Gastrocnemius medialis (tissue), 4 donors: ENCODE measurements at regions not wholly inside any gene's neighbourhood (a gene's known extent, or its start where the extent isn't known, plus 50 kb on each side); places are given as distances from the start of the nearest gene placed in this dataset.

Experiments
- POLR2A ChIP-seq, 2 donors: fragments of 450-650 bp; IDR thresholded peaks; one replicate each; pipeline ENCODE4 v1.6.1; 2017; ENCODE audit warnings: antibody characterized with exemption in 2 of 2, mild to moderate bottlenecking in 2 of 2, moderate library complexity in 2 of 2
- TF ChIP-seq, protein P1 (sequence below), 5 experiments: fragments of 450-650 bp in 3 of 5; fragments of 200-600 bp in 2 of 5; sonication (generic) in 2 of 5; IDR thresholded peaks in 4 of 5; conservative IDR thresholded peaks in 1 of 5; 1 replicate in 4 of 5; 2 replicates in 1 of 5; pipeline ENCODE4 v1.5.1; 2016 to 2019; ENCODE audit warnings: antibody characterized with exemption in 5 of 5, mild to moderate bottlenecking in 3 of 5, moderate library complexity in 3 of 5

DNA sequence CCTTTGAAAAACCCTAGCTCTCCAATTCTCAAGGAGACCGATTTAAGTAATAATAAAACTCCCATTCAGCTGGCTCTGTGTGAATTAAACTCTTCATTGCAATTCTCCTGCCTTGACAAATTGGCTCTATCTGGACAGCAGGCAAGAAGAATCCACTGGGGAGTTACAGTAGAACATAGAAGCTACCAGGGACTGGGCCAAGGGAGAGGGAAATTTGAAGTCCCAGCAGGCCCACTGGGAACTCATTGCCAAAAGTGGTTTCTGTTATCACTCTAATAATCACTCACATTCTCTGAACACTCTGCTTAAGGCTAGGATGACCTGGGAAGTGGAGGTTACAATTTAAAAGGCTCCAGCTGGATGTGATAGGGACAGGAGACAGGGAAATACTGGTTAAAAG, 384.5 kb upstream of the CCDC196 start:
- TF ChIP-seq POLR2A (IDR thresholded peaks at IDR 0.05) = no peak
- TF ChIP-seq, protein P1, sequence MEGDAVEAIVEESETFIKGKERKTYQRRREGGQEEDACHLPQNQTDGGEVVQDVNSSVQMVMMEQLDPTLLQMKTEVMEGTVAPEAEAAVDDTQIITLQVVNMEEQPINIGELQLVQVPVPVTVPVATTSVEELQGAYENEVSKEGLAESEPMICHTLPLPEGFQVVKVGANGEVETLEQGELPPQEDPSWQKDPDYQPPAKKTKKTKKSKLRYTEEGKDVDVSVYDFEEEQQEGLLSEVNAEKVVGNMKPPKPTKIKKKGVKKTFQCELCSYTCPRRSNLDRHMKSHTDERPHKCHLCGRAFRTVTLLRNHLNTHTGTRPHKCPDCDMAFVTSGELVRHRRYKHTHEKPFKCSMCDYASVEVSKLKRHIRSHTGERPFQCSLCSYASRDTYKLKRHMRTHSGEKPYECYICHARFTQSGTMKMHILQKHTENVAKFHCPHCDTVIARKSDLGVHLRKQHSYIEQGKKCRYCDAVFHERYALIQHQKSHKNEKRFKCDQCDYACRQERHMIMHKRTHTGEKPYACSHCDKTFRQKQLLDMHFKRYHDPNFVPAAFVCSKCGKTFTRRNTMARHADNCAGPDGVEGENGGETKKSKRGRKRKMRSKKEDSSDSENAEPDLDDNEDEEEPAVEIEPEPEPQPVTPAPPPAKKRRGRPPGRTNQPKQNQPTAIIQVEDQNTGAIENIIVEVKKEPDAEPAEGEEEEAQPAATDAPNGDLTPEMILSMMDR (IDR thresholded peaks at IDR 0.05 in 4 of 5, conservative IDR thresholded peaks at IDR 0.05 in 1 of 5) = no peak
